Astrocyte (in vitro differentiated cells and primary cell): ENCODE measurements at regions not wholly inside any gene's neighbourhood (a gene's known extent, or its start where the extent isn't known, plus 50 kb on each side); places are given as distances from the start of the nearest gene placed in this dataset.

ENCODE experiments used
- EZH2 ChIP-seq: IDR thresholded peaks from 2 replicates; pipeline ENCODE4 v1.6.1; 2012; ENCODE audit warnings: mild to moderate bottlenecking, low read length, inconsistent platforms; ENCODE audit not compliant: insufficient read depth
- TF ChIP-seq, protein P1 (sequence below): IDR thresholded peaks from 2 replicates; pipeline ENCODE4 v1.5.1; 2011; ENCODE audit warnings: low read depth, mild to moderate bottlenecking, inconsistent platforms, low read length, moderate library complexity; ENCODE audit not compliant: insufficient read depth

- TF ChIP-seq, protein P1, sequence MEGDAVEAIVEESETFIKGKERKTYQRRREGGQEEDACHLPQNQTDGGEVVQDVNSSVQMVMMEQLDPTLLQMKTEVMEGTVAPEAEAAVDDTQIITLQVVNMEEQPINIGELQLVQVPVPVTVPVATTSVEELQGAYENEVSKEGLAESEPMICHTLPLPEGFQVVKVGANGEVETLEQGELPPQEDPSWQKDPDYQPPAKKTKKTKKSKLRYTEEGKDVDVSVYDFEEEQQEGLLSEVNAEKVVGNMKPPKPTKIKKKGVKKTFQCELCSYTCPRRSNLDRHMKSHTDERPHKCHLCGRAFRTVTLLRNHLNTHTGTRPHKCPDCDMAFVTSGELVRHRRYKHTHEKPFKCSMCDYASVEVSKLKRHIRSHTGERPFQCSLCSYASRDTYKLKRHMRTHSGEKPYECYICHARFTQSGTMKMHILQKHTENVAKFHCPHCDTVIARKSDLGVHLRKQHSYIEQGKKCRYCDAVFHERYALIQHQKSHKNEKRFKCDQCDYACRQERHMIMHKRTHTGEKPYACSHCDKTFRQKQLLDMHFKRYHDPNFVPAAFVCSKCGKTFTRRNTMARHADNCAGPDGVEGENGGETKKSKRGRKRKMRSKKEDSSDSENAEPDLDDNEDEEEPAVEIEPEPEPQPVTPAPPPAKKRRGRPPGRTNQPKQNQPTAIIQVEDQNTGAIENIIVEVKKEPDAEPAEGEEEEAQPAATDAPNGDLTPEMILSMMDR: no peak
- TF ChIP-seq EZH2: no peak
Observed at GRCh38 chr2:8365331-8365910, 316.4 kb upstream of the ID2 start.
